ENCODE measurements at regions not wholly inside any gene's neighbourhood (a gene's known extent, or its start where the extent isn't known, plus 50 kb on each side); places are given as distances from the start of the nearest gene placed in this dataset.

- Histone ChIP-seq H3K36me3 (no peaks in the 10 kb centered on the region), H3K4me1 (no peaks in the 10 kb centered on the region), H3K4me3 (no peak overlapping the region), H3K27ac (no peak overlapping the region), H3K9me3 (no peaks in the 10 kb centered on the region), H3K27me3 (no peaks in the 10 kb centered on the region)
- no peak for DNase-seq (ENCODE audit: low spot score in 2 of 2)
- TF ChIP-seq CTCF (IDR thresholded peaks at IDR 0.05) (no peak), POLR2A (IDR thresholded peaks at IDR 0.05) (no peak), POLR2AphosphoS5 (IDR thresholded peaks at IDR 0.05) (no peak), EP300 (IDR thresholded peaks at IDR 0.05) (no peak)
- WGBS, result 94% methylated on average over 5 of the region's 5 CpGs
These were observed 289.8 kb upstream of the PIK3C3 start for GRCh38 chr18:41665210-41665609.

DNA sequence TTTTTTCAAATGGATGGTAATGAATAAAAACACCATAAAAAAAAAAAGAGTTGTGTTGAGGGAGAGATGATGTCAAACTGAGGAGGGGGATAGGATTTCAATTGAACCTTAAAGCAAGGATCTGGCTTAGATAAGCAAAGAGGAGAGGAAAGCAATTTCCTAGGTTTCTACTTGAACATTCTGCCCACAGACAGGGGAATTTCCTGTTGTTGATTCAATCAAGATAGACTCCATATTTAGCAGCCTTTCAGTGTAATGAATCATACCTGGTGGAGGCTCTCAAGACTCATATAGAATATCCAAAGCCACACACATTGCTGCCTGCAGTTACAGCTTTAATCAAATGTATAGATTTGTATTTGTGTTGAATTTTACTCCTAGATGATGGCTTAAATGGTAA lies 294.4 kb upstream of the PIK3C3 start:
- Histone ChIP-seq H3K36me3 (no peaks in the 10 kb centered on the region), H3K27me3 (no peaks in the 10 kb centered on the region), H3K9me3 (no peaks in the 10 kb centered on the region), H3K4me3 (no peak overlapping the region), H3K27ac (no peak overlapping the region), H3K4me1 (no peaks in the 10 kb centered on the region)
- TF ChIP-seq POLR2A (IDR thresholded peaks at IDR 0.05) (no peak), EP300 (IDR thresholded peaks at IDR 0.05) (no peak), CTCF (IDR thresholded peaks at IDR 0.05) (no peak), POLR2AphosphoS5 (IDR thresholded peaks at IDR 0.05) (no peak)
- DNase-seq (ENCODE audit: low spot score in 2 of 2), result no peak

- 71% methylated on average over 3 of the region's 3 CpGs for WGBS
- no peaks in the 10 kb centered on the region for H3K4me1 ChIP-seq
- TF ChIP-seq POLR2A (IDR thresholded peaks at IDR 0.05), result no peak
- TF ChIP-seq CTCF (IDR thresholded peaks at IDR 0.05), result no peak
- TF ChIP-seq POLR2AphosphoS5 (IDR thresholded peaks at IDR 0.05), result no peak
- TF ChIP-seq EP300 (IDR thresholded peaks at IDR 0.05), result no peak
These were observed 295.4 kb upstream of the PIK3C3 start for GRCh38 chr18:41659438-41660130.

DNA sequence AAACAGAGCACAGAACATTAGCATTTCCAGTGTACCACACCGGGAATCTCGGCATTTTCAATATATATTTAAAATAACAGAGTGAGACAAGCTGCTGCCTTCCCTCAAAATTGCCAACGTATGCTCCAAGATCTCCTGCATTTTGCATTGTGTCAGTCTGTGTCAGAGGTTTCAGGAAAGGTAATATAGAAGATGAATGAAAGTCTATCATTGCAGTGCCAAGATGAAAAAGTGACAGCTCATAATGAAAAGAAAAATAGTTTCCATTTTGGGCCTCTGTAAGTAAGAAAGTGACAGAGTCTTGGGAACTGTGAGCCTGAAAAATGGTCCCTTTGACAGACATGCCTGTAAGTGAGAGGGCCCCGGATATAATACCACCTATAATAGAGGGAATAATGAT lies 297.8 kb upstream of the PIK3C3 start:
- Histone ChIP-seq H3K27ac (no peak overlapping the region), H3K4me1 (no peaks in the 10 kb centered on the region), H3K4me3 (no peak overlapping the region), H3K9me3 (no peaks in the 10 kb centered on the region), H3K36me3 (no peaks in the 10 kb centered on the region), H3K27me3 (no peaks in the 10 kb centered on the region)
- TF ChIP-seq CTCF (IDR thresholded peaks at IDR 0.05), result no peak
- TF ChIP-seq POLR2A (IDR thresholded peaks at IDR 0.05), result no peak
- TF ChIP-seq POLR2AphosphoS5 (IDR thresholded peaks at IDR 0.05), result no peak
- TF ChIP-seq EP300 (IDR thresholded peaks at IDR 0.05), result no peak
- DNase-seq (ENCODE audit: low spot score in 2 of 2), result no peak
- 76% methylated on average over 4 of the region's 4 CpGs for WGBS

More at GRCh38 chr18:41659438-41660130, 295.4 kb upstream of the PIK3C3 start:
- no peak for DNase-seq (ENCODE audit: low spot score in 2 of 2)
- Histone ChIP-seq H3K27ac (no peak overlapping the region), H3K4me3 (no peak overlapping the region), H3K36me3 (no peaks in the 10 kb centered on the region), H3K9me3 (no peaks in the 10 kb centered on the region), H3K27me3 (no peaks in the 10 kb centered on the region)

DNA sequence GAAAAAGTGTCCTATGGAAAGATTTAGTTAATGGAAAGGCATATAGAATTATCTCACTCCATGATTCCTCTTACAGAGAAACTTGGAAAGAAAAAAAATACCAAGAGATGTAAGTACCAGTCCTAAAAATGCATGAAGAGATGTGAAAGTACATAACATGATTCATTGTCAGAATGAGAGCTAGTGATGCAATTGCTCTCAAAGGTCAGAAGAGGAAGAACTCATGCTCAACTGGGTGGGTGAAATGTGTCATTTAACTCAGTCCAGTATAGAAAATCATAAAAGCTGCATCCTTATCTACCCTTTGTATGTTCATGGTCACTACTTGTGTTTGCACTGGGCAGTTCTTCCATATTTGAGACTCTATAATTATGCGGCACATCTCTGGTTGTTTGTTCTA lies 300.0 kb upstream of the PIK3C3 start:
- no peaks in the 10 kb centered on the region for H3K4me1 ChIP-seq
- no peak overlapping the region for H3K27ac ChIP-seq
- DNase-seq (ENCODE audit: low spot score in 2 of 2), result no peak
- no peaks in the 10 kb centered on the region for H3K36me3 ChIP-seq
- 100% methylated on average over 1 of the region's 1 CpG for WGBS
- H3K4me3 ChIP-seq, result no peak overlapping the region
- no peaks in the 10 kb centered on the region for H3K9me3 ChIP-seq
- no peaks in the 10 kb centered on the region for H3K27me3 ChIP-seq
- TF ChIP-seq CTCF (IDR thresholded peaks at IDR 0.05) (no peak), POLR2A (IDR thresholded peaks at IDR 0.05) (no peak), EP300 (IDR thresholded peaks at IDR 0.05) (no peak), POLR2AphosphoS5 (IDR thresholded peaks at IDR 0.05) (no peak)
